GM11168 (cell line): ENCODE measurements at regions not wholly inside any gene's neighbourhood (a gene's known extent, or its start where the extent isn't known, plus 50 kb on each side); places are given as distances from the start of the nearest gene placed in this dataset.
"Not testable (repeated sequence)": the region's sequence is repeated elsewhere in the genome, so short reads cannot be mapped to it uniquely, and the experiment has no call there.

ENCODE experiments used
- in situ Hi-C: fragments of 300-500 bp; cut with MboI; formaldehyde crosslinking; loops from one replicate; pipeline ENCODE4 v1.12.0; 2022; ENCODE audit warnings: low sequenced_read_pairs; ENCODE audit not compliant: unreplicated experiment

GRCh38 chr7:113784956-113785355, 133.9 kb downstream of the PPP1R3A start:
- in situ Hi-C loops, result no loop called here

- in situ Hi-C loops, result no loop called here
These were observed 134.5 kb downstream of the PPP1R3A start for GRCh38 chr7:113784316-113784715.

GRCh38 chr7:113783403-113783802, 135.4 kb downstream of the PPP1R3A start:
- in situ Hi-C loops, result no loop called here

GRCh38 chr7:113775804-113776203, 143.0 kb downstream of the PPP1R3A start:
- in situ Hi-C loops, result no loop called here

- in situ Hi-C loops, result no loop called here
These were observed 143.4 kb downstream of the PPP1R3A start for GRCh38 chr7:113775401-113775800.

GRCh38 chr7:113774182-113774807, 144.5 kb downstream of the PPP1R3A start:
- in situ Hi-C loops, result no loop called here

- in situ Hi-C loops, result no loop called here
These were observed 148.6 kb downstream of the PPP1R3A start for GRCh38 chr7:113770146-113770738.

GRCh38 chr7:113768387-113768786, 150.4 kb downstream of the PPP1R3A start:
- in situ Hi-C loops, result no loop called here

- in situ Hi-C loops, result no loop called here
These were observed 154.3 kb downstream of the PPP1R3A start for GRCh38 chr7:113764401-113765035.

GRCh38 chr7:113763226-113763625, 155.6 kb downstream of the PPP1R3A start:
- in situ Hi-C loops, result no loop called here

GRCh38 chr7:113756250-113756649, 162.6 kb downstream of the PPP1R3A start:
- in situ Hi-C loops, result no loop called here

- in situ Hi-C loops, result no loop called here
These were observed 166.1 kb downstream of the PPP1R3A start for GRCh38 chr7:113752689-113753088.

- in situ Hi-C loops, result no loop called here
These were observed 166.5 kb downstream of the PPP1R3A start for GRCh38 chr7:113752289-113752688.

- in situ Hi-C loops, result no loop called here
These were observed 167.3 kb downstream of the PPP1R3A start for GRCh38 chr7:113751547-113751946.

GRCh38 chr7:113748385-113748784, 170.4 kb downstream of the PPP1R3A start:
- in situ Hi-C loops, result not testable (repeated sequence)

GRCh38 chr7:113742946-113743431, 175.8 kb downstream of the PPP1R3A start:
- in situ Hi-C loops, result not testable (repeated sequence)

- in situ Hi-C loops, result no loop called here
These were observed 176.4 kb downstream of the PPP1R3A start for GRCh38 chr7:113742377-113742776.

GRCh38 chr7:113731571-113731970, 187.2 kb downstream of the PPP1R3A start:
- in situ Hi-C loops, result no loop called here

GRCh38 chr7:113730309-113730955, 188.4 kb downstream of the PPP1R3A start:
- in situ Hi-C loops, result no loop called here

GRCh38 chr7:113727486-113727885, 191.3 kb downstream of the PPP1R3A start:
- in situ Hi-C loops, result no loop called here

GRCh38 chr7:113722006-113722405, 196.8 kb downstream of the PPP1R3A start:
- in situ Hi-C loops, result loop anchor here (25.0 kb wide), 1 partner anchor 1160 kb away; no protein-coding TSS in a partner anchor
